SU-DHL-6 (cell line): ENCODE measurements at regions not wholly inside any gene's neighbourhood (a gene's known extent, or its start where the extent isn't known, plus 50 kb on each side); places are given as distances from the start of the nearest gene placed in this dataset.

Source experiments
- H2AFZ ChIP-seq: fragments of 200-600 bp; sonication (generic); 2 replicates; pipeline ENCODE4 v1.6.1; 2014; ENCODE audit warnings: low read depth, mild to moderate bottlenecking, moderate library complexity, mixed read lengths, antibody characterized with exemption, low read length; ENCODE audit not compliant: severe bottlenecking
- H3F3A ChIP-seq: fragments of 200-600 bp; shearing (Covaris generic); 2 replicates; pipeline ENCODE4 v1.6.0; 2016; ENCODE audit warnings: antibody characterized with exemption, mild to moderate bottlenecking; ENCODE audit not compliant: insufficient read depth
- H3K27ac ChIP-seq: fragments of 200-600 bp; sonication (generic); 2 replicates; pipeline ENCODE4 v1.5.1; 2016; ENCODE audit warnings: low read depth, mild to moderate bottlenecking, low read length, moderate library complexity, mixed read lengths
- H3K27me3 ChIP-seq: fragments of 200-600 bp; sonication (generic), shearing (Covaris generic); 2 replicates; pipeline ENCODE4 v1.6.0; 2014; ENCODE audit warnings: mild to moderate bottlenecking, low read length
- H3K36me3 ChIP-seq: fragments of 200-600 bp; sonication (generic); 2 replicates; pipeline ENCODE4 v1.6.1; 2014; ENCODE audit warnings: mild to moderate bottlenecking, low read length, mixed read lengths
- H3K4me2 ChIP-seq: fragments of 300-600, 200-600 bp; shearing (Covaris generic), sonication (generic); 2 replicates; pipeline ENCODE4 v1.6.0; 2014; ENCODE audit warnings: low read length, low read depth, mild to moderate bottlenecking; ENCODE audit not compliant: poor library complexity, severe bottlenecking
- H3K4me3 ChIP-seq: fragments of 200-600 bp; sonication (generic); 2 replicates; pipeline ENCODE4 v1.5.1; 2014; ENCODE audit warnings: antibody characterized with exemption, low read length, mild to moderate bottlenecking, mixed read lengths; ENCODE audit not compliant: insufficient read depth, poor library complexity, severe bottlenecking
- H3K79me2 ChIP-seq: fragments of 200-600 bp; sonication (generic); 2 replicates; pipeline ENCODE4 v1.6.1; 2014; ENCODE audit warnings: mild to moderate bottlenecking, low read length, moderate library complexity; ENCODE audit not compliant: insufficient read depth
- H3K9ac ChIP-seq: fragments of 200-600 bp; sonication (generic); 2 replicates; pipeline ENCODE4 v1.7.0; 2014; ENCODE audit warnings: mild to moderate bottlenecking, low read length
- H3K9me2 ChIP-seq: fragments of 200-600 bp; sonication (generic); replicated peaks from 2 replicates; pipeline ENCODE4 v1.6.1; 2014; ENCODE audit warnings: low read length; ENCODE audit not compliant: insufficient read depth
- H3K9me3 ChIP-seq: fragments of 200-600 bp; sonication (generic); 2 replicates; pipeline ENCODE4 v1.6.1; 2014; ENCODE audit warnings: low read length, mixed read lengths; ENCODE audit not compliant: insufficient read depth
- H4K20me1 ChIP-seq: fragments of 200-600 bp; sonication (generic); 2 replicates; pipeline ENCODE4 v1.6.1; 2014; ENCODE audit warnings: low read depth, mild to moderate bottlenecking, antibody characterized with exemption, low read length, moderate library complexity, mixed read lengths
- CTCF ChIP-seq: fragments of 200-600 bp; sonication (generic); IDR thresholded peaks from one replicate; pipeline ENCODE4 v1.5.1; 2017; ENCODE audit warnings: antibody characterized with exemption, mild to moderate bottlenecking, low read length, moderate library complexity; ENCODE audit not compliant: insufficient read depth, poor library complexity, severe bottlenecking
- EZH2phosphoT487 ChIP-seq: fragments of 200-600 bp; sonication (generic), shearing (Covaris generic); conservative IDR thresholded peaks from 2 replicates; pipeline ENCODE4 v1.6.1; 2018; ENCODE audit warnings: mild to moderate bottlenecking, antibody characterized with exemption, low read length, moderate library complexity, mixed read lengths

GRCh38 chr4:160824481-160824880, 1339.3 kb downstream of the FSTL5 start:
- no peak overlapping the region for H3K4me3 ChIP-seq
- no peak overlapping the region for H3K27ac ChIP-seq
- TF ChIP-seq EZH2phosphoT487, result no peak
- TF ChIP-seq CTCF, result no peak
- H3K27me3 ChIP-seq, result no peaks in the 10 kb centered on the region
- H2AFZ ChIP-seq, result no peak overlapping the region
- no peaks in the 10 kb centered on the region for H3K36me3 ChIP-seq
- no peak overlapping the region for H3K4me2 ChIP-seq
- H3K79me2 ChIP-seq, result no peaks in the 10 kb centered on the region
- H3K9ac ChIP-seq, result no peak overlapping the region
- no peaks in the 10 kb centered on the region for H4K20me1 ChIP-seq
- H3K9me3 ChIP-seq, result no peaks in the 10 kb centered on the region
- no peaks in the 10 kb centered on the region for H3F3A ChIP-seq
- H3K9me2 ChIP-seq, result no peaks in the 10 kb centered on the region

GRCh38 chr4:160825644-160826338, 1338.0 kb downstream of the FSTL5 start:
- Histone ChIP-seq H3K4me3 (no peak overlapping the region), H3K27ac (no peak overlapping the region), H3K9me3 (no peaks in the 10 kb centered on the region), H3K9me2 (no peaks in the 10 kb centered on the region), H3K27me3 (no peaks in the 10 kb centered on the region), H4K20me1 (no peaks in the 10 kb centered on the region), H3K9ac (no peak overlapping the region), H3K4me2 (no peak overlapping the region), H3K36me3 (no peaks in the 10 kb centered on the region), H2AFZ (no peak overlapping the region), H3F3A (no peaks in the 10 kb centered on the region), H3K79me2 (no peaks in the 10 kb centered on the region)
- TF ChIP-seq CTCF (no peak), EZH2phosphoT487 (no peak)

GRCh38 chr4:160826339-160826679, 1337.5 kb downstream of the FSTL5 start:
- Histone ChIP-seq H3K27me3 (no peaks in the 10 kb centered on the region), H3K36me3 (no peaks in the 10 kb centered on the region), H2AFZ (no peak overlapping the region), H3K9me2 (no peaks in the 10 kb centered on the region), H3K79me2 (no peaks in the 10 kb centered on the region), H3F3A (no peaks in the 10 kb centered on the region), H3K27ac (no peak overlapping the region), H3K9me3 (no peaks in the 10 kb centered on the region), H4K20me1 (no peaks in the 10 kb centered on the region), H3K4me3 (no peak overlapping the region), H3K9ac (no peak overlapping the region), H3K4me2 (no peak overlapping the region)
- no peak for TF ChIP-seq EZH2phosphoT487
- TF ChIP-seq CTCF, result no peak
